ENCODE measurements at regions not wholly inside any gene's neighbourhood (a gene's known extent, or its start where the extent isn't known, plus 50 kb on each side); places are given as distances from the start of the nearest gene placed in this dataset.

- no peak overlapping the region for H3K4me3 Mint-ChIP-seq
- Histone ChIP-seq H3K36me3 (ENCODE audit: insufficient read depth, low read length) (no peaks in the 10 kb centered on the region), H3K4me1 (ENCODE audit: insufficient read depth, low read length) (no peaks in the 10 kb centered on the region), H3K27ac (ENCODE audit: low read depth, low read length) (no peak overlapping the region), H3K4me3 (ENCODE audit: low read length in 2 of 2) (no peak overlapping the region), H3K27me3 (ENCODE audit: insufficient read depth, low read length) (no peaks in the 10 kb centered on the region), H3K9me3 (ENCODE audit: control insufficient read depth in 1 of 2, low read length in 2 of 2) (no peaks in the 10 kb centered on the region)
- CTCF ChIA-PET (ENCODE audit: partially characterized antibody), result no interaction called here
- H3K27ac Mint-ChIP-seq, result no peak overlapping the region
- DNase-seq, result no peak
- no peaks in the 10 kb centered on the region for H3K36me3 Mint-ChIP-seq
- POLR2A ChIA-PET (ENCODE audit: partially characterized antibody), result no interaction called here
- H3K9me3 Mint-ChIP-seq, result peaks cover 0 to 2% (median 0%) of the 10 kb centered on the region in 8 donors
- H3K27me3 Mint-ChIP-seq, result no peaks in the 10 kb centered on the region
- intact Hi-C loops (cut with micrococcal nuclease), result no loop called here
- no peaks in the 10 kb centered on the region for H3K4me1 Mint-ChIP-seq
Measured at GRCh38 chr6:82030301-82030700, 217.2 kb downstream of the IBTK start.

GRCh38 chr6:82025271-82025670 is 222.3 kb downstream of the IBTK start:
- intact Hi-C loops (cut with micrococcal nuclease), result no loop called here
- no peaks in the 10 kb centered on the region for H3K4me1 ChIP-seq (ENCODE audit: insufficient read depth, low read length)
- H3K4me1 Mint-ChIP-seq, result no peaks in the 10 kb centered on the region
- DNase-seq, result no peak
- no peak overlapping the region for H3K27ac Mint-ChIP-seq
- no peaks in the 10 kb centered on the region for H3K9me3 ChIP-seq (ENCODE audit: control insufficient read depth in 1 of 2, low read length in 2 of 2)
- ChIA-PET CTCF (ENCODE audit: partially characterized antibody) (no interaction called here), POLR2A (ENCODE audit: partially characterized antibody) (no interaction called here)
- no peaks in the 10 kb centered on the region for H3K27me3 ChIP-seq (ENCODE audit: insufficient read depth, low read length)
- no peak overlapping the region for H3K4me3 Mint-ChIP-seq
- H3K4me3 ChIP-seq (ENCODE audit: low read length in 2 of 2), result no peak overlapping the region
- H3K27me3 Mint-ChIP-seq, result no peaks in the 10 kb centered on the region
- no peak overlapping the region for H3K27ac ChIP-seq (ENCODE audit: low read depth, low read length)
- H3K9me3 Mint-ChIP-seq, result no peaks in the 10 kb centered on the region
- H3K36me3 ChIP-seq (ENCODE audit: insufficient read depth, low read length), result no peaks in the 10 kb centered on the region
- no peaks in the 10 kb centered on the region for H3K36me3 Mint-ChIP-seq

- Histone ChIP-seq H3K27me3 (ENCODE audit: insufficient read depth, low read length) (no peaks in the 10 kb centered on the region), H3K4me1 (ENCODE audit: insufficient read depth, low read length) (no peaks in the 10 kb centered on the region), H3K4me3 (ENCODE audit: low read length in 2 of 2) (no peak overlapping the region), H3K36me3 (ENCODE audit: insufficient read depth, low read length) (no peaks in the 10 kb centered on the region), H3K27ac (ENCODE audit: low read depth, low read length) (no peak overlapping the region), H3K9me3 (ENCODE audit: control insufficient read depth in 1 of 2, low read length in 2 of 2) (no peaks in the 10 kb centered on the region)
- no peak for DNase-seq
- Mint-ChIP-seq H3K4me1 (no peaks in the 10 kb centered on the region), H3K4me3 (no peak overlapping the region), H3K27ac (no peak overlapping the region), H3K36me3 (no peaks in the 10 kb centered on the region), H3K9me3 (no peaks in the 10 kb centered on the region), H3K27me3 (peaks cover 0 to 2% of the 10 kb centered on the region in 2 donors)
- intact Hi-C loops (cut with micrococcal nuclease), result no loop called here
- ChIA-PET POLR2A (ENCODE audit: partially characterized antibody) (no interaction called here), CTCF (ENCODE audit: partially characterized antibody) (no interaction called here)
Measured at GRCh38 chr6:82022614-82023129, 224.9 kb downstream of the IBTK start.

GRCh38 chr6:82017773-82018172 is 229.8 kb downstream of the IBTK start:
- ChIA-PET CTCF (ENCODE audit: partially characterized antibody) (no interaction called here), POLR2A (ENCODE audit: partially characterized antibody) (no interaction called here)
- no peak for DNase-seq
- Histone ChIP-seq H3K36me3 (ENCODE audit: insufficient read depth, low read length) (no peaks in the 10 kb centered on the region), H3K9me3 (ENCODE audit: control insufficient read depth in 1 of 2, low read length in 2 of 2) (no peaks in the 10 kb centered on the region), H3K27me3 (ENCODE audit: insufficient read depth, low read length) (no peaks in the 10 kb centered on the region), H3K27ac (ENCODE audit: low read depth, low read length) (no peak overlapping the region), H3K4me3 (ENCODE audit: low read length in 2 of 2) (no peak overlapping the region), H3K4me1 (ENCODE audit: insufficient read depth, low read length) (no peaks in the 10 kb centered on the region)
- no peaks in the 10 kb centered on the region for H3K4me1 Mint-ChIP-seq
- no peaks in the 10 kb centered on the region for H3K9me3 Mint-ChIP-seq
- H3K4me3 Mint-ChIP-seq, result no peak overlapping the region
- peaks cover 0 to 2% of the 10 kb centered on the region in 2 donors for H3K27me3 Mint-ChIP-seq
- H3K27ac Mint-ChIP-seq, result no peak overlapping the region
- no peaks in the 10 kb centered on the region for H3K36me3 Mint-ChIP-seq
- intact Hi-C loops (cut with micrococcal nuclease), result no loop called here

GRCh38 chr6:82017288-82017687 is 230.3 kb downstream of the IBTK start:
- H3K27me3 ChIP-seq (ENCODE audit: insufficient read depth, low read length), result no peaks in the 10 kb centered on the region
- intact Hi-C loops (cut with micrococcal nuclease), result no loop called here
- no peaks in the 10 kb centered on the region for H3K36me3 ChIP-seq (ENCODE audit: insufficient read depth, low read length)
- Mint-ChIP-seq H3K36me3 (no peaks in the 10 kb centered on the region), H3K4me1 (no peaks in the 10 kb centered on the region), H3K9me3 (no peaks in the 10 kb centered on the region), H3K27ac (no peak overlapping the region), H3K27me3 (peaks cover 0 to 2% of the 10 kb centered on the region in 2 donors), H3K4me3 (no peak overlapping the region)
- no peak for DNase-seq
- no peak overlapping the region for H3K4me3 ChIP-seq (ENCODE audit: low read length in 2 of 2)
- H3K27ac ChIP-seq (ENCODE audit: low read depth, low read length), result no peak overlapping the region
- no peaks in the 10 kb centered on the region for H3K9me3 ChIP-seq (ENCODE audit: control insufficient read depth in 1 of 2, low read length in 2 of 2)
- ChIA-PET CTCF (ENCODE audit: partially characterized antibody) (no interaction called here), POLR2A (ENCODE audit: partially characterized antibody) (no interaction called here)
- H3K4me1 ChIP-seq (ENCODE audit: insufficient read depth, low read length), result no peaks in the 10 kb centered on the region

- H3K9me3 Mint-ChIP-seq, result peaks cover 0 to 2% (median 0%) of the 10 kb centered on the region in 8 donors
- Histone ChIP-seq H3K36me3 (ENCODE audit: insufficient read depth, low read length) (no peaks in the 10 kb centered on the region), H3K9me3 (ENCODE audit: control insufficient read depth in 1 of 2, low read length in 2 of 2) (no peaks in the 10 kb centered on the region), H3K27ac (ENCODE audit: low read depth, low read length) (no peak overlapping the region), H3K4me1 (ENCODE audit: insufficient read depth, low read length) (no peaks in the 10 kb centered on the region), H3K4me3 (ENCODE audit: low read length in 2 of 2) (no peak overlapping the region), H3K27me3 (ENCODE audit: insufficient read depth, low read length) (no peaks in the 10 kb centered on the region)
- ChIA-PET POLR2A (ENCODE audit: partially characterized antibody) (no interaction called here), CTCF (ENCODE audit: partially characterized antibody) (no interaction called here)
- H3K36me3 Mint-ChIP-seq, result no peaks in the 10 kb centered on the region
- H3K4me1 Mint-ChIP-seq, result no peaks in the 10 kb centered on the region
- no peak for DNase-seq
- intact Hi-C loops (cut with micrococcal nuclease), result no loop called here
- H3K27me3 Mint-ChIP-seq, result peaks cover 0 to 2% of the 10 kb centered on the region in 2 donors
- no peak overlapping the region for H3K27ac Mint-ChIP-seq
- H3K4me3 Mint-ChIP-seq, result no peak overlapping the region
Measured at GRCh38 chr6:82015526-82015925, 232.0 kb downstream of the IBTK start.

- H3K27ac ChIP-seq (ENCODE audit: low read depth, low read length), result no peak overlapping the region
- Mint-ChIP-seq H3K27me3 (peaks cover 0 to 2% of the 10 kb centered on the region in 2 donors), H3K36me3 (no peaks in the 10 kb centered on the region), H3K9me3 (peaks cover 0 to 7% (median 0%) of the 10 kb centered on the region in 8 donors), H3K4me3 (no peak overlapping the region), H3K4me1 (no peaks in the 10 kb centered on the region), H3K27ac (no peak overlapping the region)
- intact Hi-C loops (cut with micrococcal nuclease), result no loop called here
- CTCF ChIA-PET (ENCODE audit: partially characterized antibody), result no interaction called here
- no peak for DNase-seq
- no peaks in the 10 kb centered on the region for H3K36me3 ChIP-seq (ENCODE audit: insufficient read depth, low read length)
- no peak overlapping the region for H3K4me3 ChIP-seq (ENCODE audit: low read length in 2 of 2)
- no peaks in the 10 kb centered on the region for H3K4me1 ChIP-seq (ENCODE audit: insufficient read depth, low read length)
- POLR2A ChIA-PET (ENCODE audit: partially characterized antibody), result no interaction called here
- no peaks in the 10 kb centered on the region for H3K9me3 ChIP-seq (ENCODE audit: control insufficient read depth in 1 of 2, low read length in 2 of 2)
- no peaks in the 10 kb centered on the region for H3K27me3 ChIP-seq (ENCODE audit: insufficient read depth, low read length)
Measured at GRCh38 chr6:82015043-82015442, 232.5 kb downstream of the IBTK start.

Measured in CD4-positive, alpha-beta memory T cell (primary cell).